Coronary artery (tissue), 2 donors: ENCODE measurements at regions not wholly inside any gene's neighbourhood (a gene's known extent, or its start where the extent isn't known, plus 50 kb on each side); places are given as distances from the start of the nearest gene placed in this dataset.

Experiments
- DNase-seq: peaks from one replicate; pipeline ENCODE4 v3.0.0-alpha.2; 2017; ENCODE audit warnings: low spot score
- H3K27ac ChIP-seq, 2 donors: fragments of 200-600 bp; sonication (generic); one replicate each; pipeline ENCODE4 v1.5.1; 2016 to 2019
- H3K4me3 ChIP-seq: fragments of 200-600 bp; sonication (generic); 2 replicates; pipeline ENCODE4 v1.5.1; 2016; ENCODE audit warnings: mild to moderate bottlenecking, moderate library complexity
- CTCF ChIP-seq: fragments of 200-600 bp; sonication (generic); IDR thresholded peaks from one replicate; pipeline ENCODE4 v1.5.1; 2019; ENCODE audit warnings: antibody characterized with exemption

DNA sequence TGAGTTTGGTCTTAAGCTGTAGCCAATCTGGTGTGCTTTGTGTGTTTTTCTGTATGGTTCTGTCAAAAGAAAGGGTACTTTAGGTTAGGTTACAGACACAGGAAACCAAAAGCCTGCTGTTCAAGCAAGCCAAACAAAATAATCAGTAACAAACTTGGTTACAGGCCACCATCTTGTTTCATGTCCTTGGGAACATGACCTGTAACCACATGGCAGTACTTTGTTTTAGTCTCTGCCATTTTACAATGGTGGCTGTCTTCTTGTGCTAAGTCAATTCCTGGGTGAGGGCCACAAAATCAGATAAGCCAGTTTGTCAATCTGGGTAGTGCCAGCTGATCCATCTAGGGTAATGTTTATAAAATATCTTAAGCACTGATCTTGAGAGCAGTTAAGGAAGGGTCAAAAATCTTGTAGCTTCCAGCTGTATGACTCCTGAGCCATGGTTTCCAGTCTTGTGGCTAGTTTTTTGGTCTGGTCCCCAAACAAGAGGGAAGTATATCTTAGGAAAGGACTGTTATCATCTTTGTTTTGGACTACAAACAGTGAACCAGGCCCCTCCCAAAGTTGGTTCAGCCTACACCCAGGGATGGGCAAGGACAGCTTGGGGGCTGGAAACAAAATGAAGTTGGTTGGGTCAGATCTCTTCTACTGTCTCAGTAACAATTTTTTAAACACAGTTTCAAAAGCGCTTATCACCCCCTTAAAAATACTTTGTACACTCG lies 90.0 kb downstream of the IGLL5 start:
- no peak for DNase-seq
- no peak for TF ChIP-seq CTCF
- Histone ChIP-seq H3K4me3 (no peak overlapping the region), H3K27ac (no peak overlapping the region)

DNA sequence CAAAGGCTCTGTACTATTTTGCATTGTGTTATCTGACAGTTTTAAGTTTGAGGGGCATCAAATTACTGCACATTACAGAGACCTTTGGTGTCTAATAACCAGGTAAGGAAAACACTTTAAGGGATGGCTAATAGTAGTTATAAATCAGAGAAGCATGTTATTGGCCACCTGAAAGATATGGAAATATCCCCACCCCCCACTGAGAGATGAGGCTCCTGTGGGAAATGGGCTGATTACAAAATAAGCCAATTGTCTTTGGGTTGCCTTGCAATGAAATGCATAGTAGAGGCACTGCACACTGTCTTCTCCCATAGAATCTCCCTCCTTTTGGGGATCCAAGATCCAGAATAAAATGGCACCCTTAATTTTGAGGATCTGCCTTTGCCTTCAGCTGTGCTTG lies 91.0 kb downstream of the IGLL5 start:
- Histone ChIP-seq H3K27ac (no peak overlapping the region), H3K4me3 (no peak overlapping the region)
- TF ChIP-seq CTCF: no peak
- no peak for DNase-seq

GRCh38 chr22:22979121-22979724 lies 91.1 kb upstream of the GNAZ start:
- Histone ChIP-seq H3K27ac (no peak overlapping the region), H3K4me3 (no peak overlapping the region)
- DNase-seq: no peak
- TF ChIP-seq CTCF: no peak

DNA sequence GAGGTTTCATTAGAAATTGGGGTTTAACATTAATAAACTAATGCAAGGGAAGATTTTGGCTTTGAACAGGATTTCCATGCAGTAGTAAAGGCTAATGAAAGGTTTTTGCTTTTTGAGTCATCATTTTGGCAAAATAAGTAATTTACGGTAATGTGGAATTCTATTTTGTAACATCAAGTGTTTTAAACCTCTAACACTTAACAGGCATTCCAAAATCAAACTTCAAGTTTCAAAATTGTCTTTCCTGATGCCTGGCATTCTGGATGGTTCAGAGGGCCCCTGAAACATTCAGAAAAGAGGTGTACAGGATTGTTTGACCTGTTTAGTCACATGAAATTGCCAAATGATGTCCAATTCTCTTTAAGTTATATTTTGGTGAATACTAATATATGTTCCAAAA lies 90.4 kb upstream of the GNAZ start:
- H3K4me3 ChIP-seq: no peak overlapping the region
- H3K27ac ChIP-seq: no peak overlapping the region
- DNase-seq: no peak
- no peak for TF ChIP-seq CTCF

DNA sequence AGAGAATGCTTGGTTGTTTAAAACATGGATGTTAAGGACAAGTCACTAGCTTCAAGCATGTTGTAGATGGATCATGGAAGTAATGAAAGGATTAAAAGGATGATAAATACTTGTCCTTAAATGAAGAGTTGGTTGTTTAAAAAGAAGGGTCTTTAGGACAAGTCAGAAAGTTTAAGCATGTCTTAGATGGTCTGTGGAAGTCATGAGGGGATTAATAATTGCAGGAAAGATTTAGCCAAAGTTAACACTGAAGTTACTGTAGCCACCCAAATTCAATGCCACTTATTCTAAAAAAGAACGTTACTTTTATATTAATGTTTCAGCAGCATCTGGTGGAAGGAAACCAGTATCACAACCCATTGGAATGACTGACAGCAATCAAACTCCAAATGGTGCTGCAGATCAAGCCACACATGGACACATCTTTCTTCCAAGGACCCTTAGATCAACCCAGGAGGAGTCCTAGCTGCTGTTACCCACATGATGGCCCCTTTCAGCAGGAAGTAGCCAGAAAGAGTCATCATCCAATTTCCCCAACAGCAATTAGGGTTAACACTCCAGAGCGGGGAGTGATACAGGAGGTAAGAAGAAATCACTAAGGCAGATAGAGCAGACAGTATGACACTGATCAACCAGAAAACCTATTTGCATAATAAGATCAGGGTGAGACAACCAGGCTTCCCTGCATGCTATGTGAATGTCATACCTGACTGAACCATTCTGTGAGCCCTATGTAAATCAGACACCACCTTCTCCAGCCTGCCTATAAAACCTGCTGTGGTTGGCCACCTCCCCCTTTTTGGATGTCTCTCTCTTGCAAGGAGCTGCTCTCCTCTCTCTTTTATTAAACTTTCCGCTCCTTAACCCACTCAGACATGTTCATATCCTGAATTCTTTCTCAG lies 88.4 kb upstream of the GNAZ start:
- Histone ChIP-seq H3K27ac (no peak overlapping the region), H3K4me3 (no peak overlapping the region)
- TF ChIP-seq CTCF: no peak
- no peak for DNase-seq

- DNase-seq: no peak
- Histone ChIP-seq H3K27ac (no peak overlapping the region), H3K4me3 (no peak overlapping the region)
- no peak for TF ChIP-seq CTCF
Measured at GRCh38 chr22:22982616-22983015, 87.7 kb upstream of the GNAZ start.
